SK-N-SH (cell line): ENCODE measurements at regions not wholly inside any gene's neighbourhood (a gene's known extent, or its start where the extent isn't known, plus 50 kb on each side); places are given as distances from the start of the nearest gene placed in this dataset.

ENCODE experiments used
- CTCF ChIA-PET: fragments of 300-600, 350-600 bp; formaldehyde crosslinking; extraction: SDS; loops from one replicate; lab custom pipeline; 2021; lab: Yijun Ruan, JAX
- POLR2A ChIA-PET: fragments of 350-600 bp; sonication (Branson Sonifier 250); formaldehyde crosslinking; extraction: SDS; loops from one replicate; lab custom pipeline; 2020; ENCODE audit warnings: antibody characterized with exemption, inconsistent platforms; lab: Yijun Ruan, JAX
- DNase-seq: peaks from one replicate; pipeline ENCODE4 v3.0.0; 2012
- H2AFZ ChIP-seq: fragments of 200-600 bp; sonication (generic); 2 replicates; pipeline ENCODE4 v1.8.1; 2016; ENCODE audit warnings: antibody characterized with exemption, mild to moderate bottlenecking, low read depth
- H3F3A ChIP-seq: fragments of 200-600 bp; sonication (generic); replicated peaks from 2 replicates; pipeline ENCODE3; 2016; ENCODE audit warnings: antibody characterized with exemption, mild to moderate bottlenecking; ENCODE audit not compliant: insufficient read depth
- H3K27ac ChIP-seq, 2 experiments: fragments of 200-500 bp in 1 of 2; fragments of 200-600 bp in 1 of 2; sonication (Bioruptor generic) in 1 of 2; sonication (generic), shearing (Covaris generic) in 1 of 2; 2 replicates each; pipeline versions ENCODE4 v1.5.1 to v1.6.1; 2014 to 2016; ENCODE audit warnings: low read depth in 2 of 2, inconsistent platforms in 1 of 2, low read length in 1 of 2, mild to moderate bottlenecking in 1 of 2, mixed read lengths in 1 of 2
- H3K27me3 ChIP-seq: fragments of 200-600 bp; sonication (generic), shearing (Covaris generic); 2 replicates; pipeline ENCODE4 v1.6.1; 2016; ENCODE audit warnings: mixed run types; ENCODE audit not compliant: insufficient read depth
- H3K36me3 ChIP-seq, 2 experiments: fragments of 200-500 bp in 1 of 2; fragments of 200-600 bp in 1 of 2; sonication (Bioruptor generic) in 1 of 2; sonication (generic) in 1 of 2; replicated peaks in 1 of 2; 2 replicates each; pipeline versions ENCODE3 to v1.5.1; 2014 to 2016; ENCODE audit warnings: low read length in 1 of 2, mild to moderate bottlenecking in 1 of 2; ENCODE audit not compliant: insufficient read depth in 2 of 2, control insufficient read depth in 1 of 2
- H3K4me1 ChIP-seq, 2 experiments: fragments of 200-500 bp in 1 of 2; fragments of 200-600 bp in 1 of 2; sonication (Bioruptor generic) in 1 of 2; sonication (generic), shearing (Covaris generic) in 1 of 2; 2 replicates each; pipeline versions ENCODE4 v1.5.1 to v1.6.1; 2014 to 2016; ENCODE audit warnings: low read depth in 1 of 2, low read length in 1 of 2, mixed run types in 1 of 2; ENCODE audit not compliant: insufficient read depth in 2 of 2, control insufficient read depth in 1 of 2
- H3K4me2 ChIP-seq: fragments of 200-600 bp; sonication (generic), shearing (Covaris generic); 2 replicates; pipeline ENCODE4 v1.6.1; 2017; ENCODE audit warnings: mixed run types
- H3K4me3 ChIP-seq, 2 experiments: fragments of 200-500 bp in 1 of 2; fragments of 200-600 bp in 1 of 2; sonication (Bioruptor generic) in 1 of 2; sonication (generic), shearing (Covaris generic) in 1 of 2; 2 replicates each; pipeline versions ENCODE4 v1.5.1 to v1.8.1; 2014 to 2016; ENCODE audit warnings: low read depth in 2 of 2, inconsistent platforms in 1 of 2, low read length in 1 of 2, mild to moderate bottlenecking in 1 of 2, mixed read lengths in 1 of 2, moderate library complexity in 1 of 2
- H3K79me2 ChIP-seq: fragments of 200-600 bp; sonication (generic); 2 replicates; pipeline ENCODE4 v1.8.1; 2017; ENCODE audit warnings: mild to moderate bottlenecking; ENCODE audit not compliant: insufficient read depth
- H3K9ac ChIP-seq: fragments of 200-600 bp; sonication (generic); 2 replicates; pipeline ENCODE4 v1.6.1; 2017; ENCODE audit warnings: mixed run types
- H3K9me2 ChIP-seq: fragments of 200-600 bp; sonication (generic); 2 replicates; pipeline ENCODE4 v1.6.1; 2017; ENCODE audit warnings: mixed run types
- H3K9me3 ChIP-seq: fragments of 200-600 bp; sonication (generic); 2 replicates; pipeline ENCODE4 v1.6.1; 2017; ENCODE audit warnings: mixed run types, mild to moderate bottlenecking, moderate library complexity
- H4K20me1 ChIP-seq: fragments of 200-600 bp; sonication (generic); 2 replicates; pipeline ENCODE4 v1.6.1; 2017; ENCODE audit warnings: mild to moderate bottlenecking, mixed run types; ENCODE audit not compliant: insufficient read depth
- CHD2 ChIP-seq: fragments of 150-350 bp; IDR thresholded peaks from 2 replicates; pipeline ENCODE4 v1.6.1; 2018; ENCODE audit warnings: low read length; ENCODE audit not compliant: partially characterized antibody
- EZH2phosphoT487 ChIP-seq: fragments of 200-600 bp; sonication (generic); IDR thresholded peaks from 2 replicates; pipeline ENCODE4 v1.6.1; 2017; ENCODE audit warnings: low read depth, mixed run types, mild to moderate bottlenecking, antibody characterized with exemption, moderate library complexity, borderline replicate concordance
- FOXJ3 ChIP-seq: sonication (generic); formaldehyde crosslinking; IDR thresholded peaks from 2 replicates; pipeline ENCODE4 v1.5.1; 2020; ENCODE audit warnings: mild to moderate bottlenecking, missing genetic modification reagents
- GABPA ChIP-seq: IDR thresholded peaks from 2 replicates; pipeline ENCODE4 v1.4.0; 2012; ENCODE audit warnings: low read depth, mild to moderate bottlenecking
- GATA2 ChIP-seq: sonication (generic); formaldehyde crosslinking; IDR thresholded peaks from 2 replicates; pipeline ENCODE4 v1.5.0; 2020; ENCODE audit warnings: mild to moderate bottlenecking, missing genetic modification reagents
- MEF2A ChIP-seq: IDR thresholded peaks from 2 replicates; pipeline ENCODE4 v1.4.0; 2012; ENCODE audit warnings: low read depth, borderline replicate concordance
- MXI1 ChIP-seq: IDR thresholded peaks from 2 replicates; pipeline ENCODE4 v1.6.1; 2012; ENCODE audit warnings: mild to moderate bottlenecking, low read depth, low read length, improper control_type of control experiment
- NRF1 ChIP-seq: IDR thresholded peaks from 2 replicates; pipeline ENCODE4 v1.6.1; 2012; ENCODE audit warnings: low read depth, mild to moderate bottlenecking, low read length
- RCOR1 ChIP-seq: fragments of 150-350 bp; IDR thresholded peaks from 2 replicates; pipeline ENCODE4 v1.6.1; 2017; ENCODE audit warnings: antibody characterized with exemption, low read length
- SMC3 ChIP-seq: IDR thresholded peaks from 2 replicates; pipeline ENCODE4 v1.6.1; 2012; ENCODE audit warnings: low read depth, low read length, improper control_type of control experiment
- TAF1 ChIP-seq: IDR thresholded peaks from 2 replicates; pipeline ENCODE4 v1.6.1; 2012; ENCODE audit warnings: low read depth, mild to moderate bottlenecking, low read length, moderate library complexity, borderline replicate concordance
- TCF12 ChIP-seq: IDR thresholded peaks from 2 replicates; pipeline ENCODE4 v1.4.0; 2012
- TEAD4 ChIP-seq: IDR thresholded peaks from 2 replicates; pipeline ENCODE4 v1.4.0; 2012; ENCODE audit warnings: mild to moderate bottlenecking, borderline replicate concordance; ENCODE audit not compliant: insufficient read depth
- WGBS: methylation state at CpG from one replicate; pipeline ENCODE4 v1.1.6; 2017; ENCODE audit warnings: low lambda C conversion rate; 5-methylcytosine and 5-hydroxymethylcytosine counted together
- TF ChIP-seq, protein P1 (sequence below): IDR thresholded peaks from 2 replicates; pipeline ENCODE4; 2012
- TF ChIP-seq, protein P2 (sequence below): IDR thresholded peaks from 2 replicates; pipeline ENCODE4 v1.4.0; 2012; ENCODE audit warnings: low read depth, borderline replicate concordance
- TF ChIP-seq, protein P3 (sequence below): fragments of 200-600 bp; sonication (generic); IDR thresholded peaks from 2 replicates; pipeline ENCODE4 v1.6.1; 2017; ENCODE audit warnings: antibody characterized with exemption, mild to moderate bottlenecking, moderate library complexity

DNA sequence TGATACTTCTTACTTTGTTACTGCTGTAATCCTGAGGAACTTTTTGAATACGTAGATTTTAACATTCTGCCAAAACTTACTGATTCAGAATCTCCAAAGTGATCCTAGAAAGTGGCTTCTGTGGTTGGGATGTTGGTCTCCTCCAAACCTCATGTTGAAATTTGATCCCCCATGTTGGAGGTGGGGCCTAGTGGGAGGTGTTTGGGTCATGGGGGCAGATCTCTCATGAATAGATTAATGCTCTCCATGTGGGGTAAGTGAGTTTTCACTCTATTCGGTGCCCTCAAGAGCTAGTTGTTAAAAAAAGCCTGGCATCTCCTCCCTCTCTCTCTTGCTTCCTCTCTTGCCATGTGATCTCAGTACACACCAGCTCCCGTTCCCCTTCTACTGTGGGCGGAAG, 329.9 kb downstream of the HRH4 start:
- POLR2A ChIA-PET = no interaction called here
- H3K4me1 ChIP-seq = peaks cover 0 to 4% of the 10 kb centered on the region in 2 experiments; a peak in 1 of 4 replicates
- no peaks in the 10 kb centered on the region for H3F3A ChIP-seq
- no peaks in the 10 kb centered on the region for H3K9me3 ChIP-seq
- no peak overlapping the region for H2AFZ ChIP-seq
- no peak for TF ChIP-seq CHD2
- no peak for TF ChIP-seq EZH2phosphoT487
- TF ChIP-seq GABPA = no peak
- TF ChIP-seq SMC3 = no peak
- TF ChIP-seq, protein P1, sequence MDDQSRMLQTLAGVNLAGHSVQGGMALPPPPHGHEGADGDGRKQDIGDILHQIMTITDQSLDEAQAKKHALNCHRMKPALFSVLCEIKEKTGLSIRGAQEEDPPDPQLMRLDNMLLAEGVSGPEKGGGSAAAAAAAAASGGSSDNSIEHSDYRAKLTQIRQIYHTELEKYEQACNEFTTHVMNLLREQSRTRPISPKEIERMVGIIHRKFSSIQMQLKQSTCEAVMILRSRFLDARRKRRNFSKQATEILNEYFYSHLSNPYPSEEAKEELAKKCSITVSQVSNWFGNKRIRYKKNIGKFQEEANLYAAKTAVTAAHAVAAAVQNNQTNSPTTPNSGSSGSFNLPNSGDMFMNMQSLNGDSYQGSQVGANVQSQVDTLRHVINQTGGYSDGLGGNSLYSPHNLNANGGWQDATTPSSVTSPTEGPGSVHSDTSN = no peak
- TF ChIP-seq RCOR1 = no peak
- TF ChIP-seq, protein P2, sequence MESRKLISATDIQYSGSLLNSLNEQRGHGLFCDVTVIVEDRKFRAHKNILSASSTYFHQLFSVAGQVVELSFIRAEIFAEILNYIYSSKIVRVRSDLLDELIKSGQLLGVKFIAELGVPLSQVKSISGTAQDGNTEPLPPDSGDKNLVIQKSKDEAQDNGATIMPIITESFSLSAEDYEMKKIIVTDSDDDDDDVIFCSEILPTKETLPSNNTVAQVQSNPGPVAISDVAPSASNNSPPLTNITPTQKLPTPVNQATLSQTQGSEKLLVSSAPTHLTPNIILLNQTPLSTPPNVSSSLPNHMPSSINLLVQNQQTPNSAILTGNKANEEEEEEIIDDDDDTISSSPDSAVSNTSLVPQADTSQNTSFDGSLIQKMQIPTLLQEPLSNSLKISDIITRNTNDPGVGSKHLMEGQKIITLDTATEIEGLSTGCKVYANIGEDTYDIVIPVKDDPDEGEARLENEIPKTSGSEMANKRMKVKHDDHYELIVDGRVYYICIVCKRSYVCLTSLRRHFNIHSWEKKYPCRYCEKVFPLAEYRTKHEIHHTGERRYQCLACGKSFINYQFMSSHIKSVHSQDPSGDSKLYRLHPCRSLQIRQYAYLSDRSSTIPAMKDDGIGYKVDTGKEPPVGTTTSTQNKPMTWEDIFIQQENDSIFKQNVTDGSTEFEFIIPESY = no peak
- TF ChIP-seq TEAD4 = no peak
- no peak for TF ChIP-seq MEF2A
- no peak for TF ChIP-seq GATA2 (CRISPR knock-in tag)
- TF ChIP-seq TAF1 = no peak
- TF ChIP-seq MXI1 = no peak
- TF ChIP-seq, protein P3, sequence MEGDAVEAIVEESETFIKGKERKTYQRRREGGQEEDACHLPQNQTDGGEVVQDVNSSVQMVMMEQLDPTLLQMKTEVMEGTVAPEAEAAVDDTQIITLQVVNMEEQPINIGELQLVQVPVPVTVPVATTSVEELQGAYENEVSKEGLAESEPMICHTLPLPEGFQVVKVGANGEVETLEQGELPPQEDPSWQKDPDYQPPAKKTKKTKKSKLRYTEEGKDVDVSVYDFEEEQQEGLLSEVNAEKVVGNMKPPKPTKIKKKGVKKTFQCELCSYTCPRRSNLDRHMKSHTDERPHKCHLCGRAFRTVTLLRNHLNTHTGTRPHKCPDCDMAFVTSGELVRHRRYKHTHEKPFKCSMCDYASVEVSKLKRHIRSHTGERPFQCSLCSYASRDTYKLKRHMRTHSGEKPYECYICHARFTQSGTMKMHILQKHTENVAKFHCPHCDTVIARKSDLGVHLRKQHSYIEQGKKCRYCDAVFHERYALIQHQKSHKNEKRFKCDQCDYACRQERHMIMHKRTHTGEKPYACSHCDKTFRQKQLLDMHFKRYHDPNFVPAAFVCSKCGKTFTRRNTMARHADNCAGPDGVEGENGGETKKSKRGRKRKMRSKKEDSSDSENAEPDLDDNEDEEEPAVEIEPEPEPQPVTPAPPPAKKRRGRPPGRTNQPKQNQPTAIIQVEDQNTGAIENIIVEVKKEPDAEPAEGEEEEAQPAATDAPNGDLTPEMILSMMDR = no peak
- no peak for TF ChIP-seq FOXJ3 (CRISPR knock-in tag)
- TF ChIP-seq TCF12 = no peak
- no peak for TF ChIP-seq NRF1
- DNase-seq = no peak
- WGBS = 55% methylated on average over 4 of the region's 4 CpGs
- H3K9ac ChIP-seq = no peak overlapping the region
- CTCF ChIA-PET = no interaction called here
- no peaks in the 10 kb centered on the region for H3K27me3 ChIP-seq
- H4K20me1 ChIP-seq = no peaks in the 10 kb centered on the region
- no peaks in the 10 kb centered on the region for H3K36me3 ChIP-seq
- H3K4me3 ChIP-seq = no peak overlapping the region
- H3K27ac ChIP-seq = no peak overlapping the region
- no peaks in the 10 kb centered on the region for H3K9me2 ChIP-seq
- no peaks in the 10 kb centered on the region for H3K79me2 ChIP-seq
- H3K4me2 ChIP-seq = no peak overlapping the region
